Activated CD4-positive, alpha-beta T cell treated with anti-CD3 and anti-CD28 coated beads, Interleukin-2, amount 50 U/mL, for 48 hours (primary cell): ENCODE measurements at regions not wholly inside any gene's neighbourhood (a gene's known extent, or its start where the extent isn't known, plus 50 kb on each side); places are given as distances from the start of the nearest gene placed in this dataset.
"Not testable (repeated sequence)": the region's sequence is repeated elsewhere in the genome, so short reads cannot be mapped to it uniquely, and the experiment has no call there.

Experiments
- DNase-seq, 2 experiments: peaks; one replicate each; pipeline ENCODE4 v3.0.0-alpha.2; 2020

DNA sequence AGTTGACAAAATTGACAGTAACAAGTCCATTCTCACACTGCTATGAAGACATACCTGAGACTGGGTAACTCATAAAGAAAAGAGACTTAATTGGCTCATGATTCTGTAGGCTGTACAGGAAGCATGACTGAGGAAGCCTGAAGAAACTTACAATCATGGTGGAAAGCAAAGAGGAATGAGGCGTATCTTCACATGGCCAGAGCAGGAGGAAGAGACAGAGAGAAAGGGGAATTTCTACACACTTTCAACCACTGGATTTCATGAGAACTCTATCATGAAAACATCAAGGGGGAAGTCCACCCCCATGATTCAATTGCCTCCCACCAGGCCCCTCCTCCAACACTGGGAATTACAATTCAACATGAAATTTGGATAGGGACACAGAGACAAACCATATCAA, 758.4 kb upstream of the SLITRK1 start:
- DNase-seq = no peak

DNA sequence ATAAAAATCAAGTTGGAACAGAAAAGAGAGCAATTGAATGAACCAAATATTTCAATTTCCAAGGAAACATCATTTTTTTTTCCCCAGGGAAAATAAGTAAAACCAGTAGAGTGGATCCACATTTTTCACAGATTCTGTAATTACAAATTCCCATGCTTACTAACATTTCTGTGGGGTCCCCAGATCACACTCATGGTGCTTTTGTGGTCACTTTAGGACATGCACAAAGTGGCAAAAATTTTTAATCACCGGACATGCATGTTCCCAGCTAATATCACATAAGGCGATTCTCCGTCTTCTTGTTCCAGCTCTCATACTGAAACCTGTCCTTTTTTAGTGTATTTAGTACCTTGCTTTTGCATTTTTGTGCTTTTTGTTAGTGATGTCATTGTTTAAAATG, 748.2 kb upstream of the SLITRK1 start:
- no peak for DNase-seq

DNA sequence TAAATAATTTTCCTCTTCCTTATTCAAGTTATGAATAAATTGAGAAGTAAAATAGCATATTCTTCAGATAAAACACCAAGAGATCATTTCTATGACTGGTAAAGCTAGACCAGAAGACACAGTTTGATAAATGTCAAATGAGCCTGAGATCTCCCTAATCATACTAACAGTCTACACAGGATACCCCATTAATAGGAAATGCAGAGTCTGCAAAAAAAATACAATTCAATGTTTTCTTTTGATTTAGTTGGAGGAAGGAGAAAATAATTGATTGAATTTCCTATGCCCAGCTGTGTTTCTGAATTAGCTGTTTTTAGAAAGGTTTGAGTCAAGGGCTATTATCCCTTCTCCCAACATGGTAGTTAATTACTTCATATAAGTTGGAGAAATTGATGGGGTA, 734.6 kb upstream of the SLITRK1 start:
- no peak for DNase-seq

DNA sequence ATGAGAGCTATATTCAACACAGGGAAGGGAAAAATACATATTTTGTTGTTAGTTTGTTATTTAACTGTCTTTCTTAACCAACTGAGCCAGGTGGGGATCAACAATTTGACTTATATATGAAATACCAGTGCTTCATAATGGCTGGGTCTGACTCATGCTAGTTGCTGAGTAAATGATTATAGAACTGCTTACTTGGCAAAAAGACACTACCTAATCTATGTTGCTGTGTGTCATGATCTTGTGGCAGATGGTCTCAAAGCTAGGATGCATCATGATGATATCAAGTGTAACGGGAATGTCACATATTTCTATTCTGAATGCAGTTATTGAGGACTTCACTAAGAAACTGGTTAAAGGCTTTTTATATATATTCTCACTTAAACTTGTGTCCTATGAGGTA, 727.4 kb upstream of the SLITRK1 start:
- no peak for DNase-seq

DNA sequence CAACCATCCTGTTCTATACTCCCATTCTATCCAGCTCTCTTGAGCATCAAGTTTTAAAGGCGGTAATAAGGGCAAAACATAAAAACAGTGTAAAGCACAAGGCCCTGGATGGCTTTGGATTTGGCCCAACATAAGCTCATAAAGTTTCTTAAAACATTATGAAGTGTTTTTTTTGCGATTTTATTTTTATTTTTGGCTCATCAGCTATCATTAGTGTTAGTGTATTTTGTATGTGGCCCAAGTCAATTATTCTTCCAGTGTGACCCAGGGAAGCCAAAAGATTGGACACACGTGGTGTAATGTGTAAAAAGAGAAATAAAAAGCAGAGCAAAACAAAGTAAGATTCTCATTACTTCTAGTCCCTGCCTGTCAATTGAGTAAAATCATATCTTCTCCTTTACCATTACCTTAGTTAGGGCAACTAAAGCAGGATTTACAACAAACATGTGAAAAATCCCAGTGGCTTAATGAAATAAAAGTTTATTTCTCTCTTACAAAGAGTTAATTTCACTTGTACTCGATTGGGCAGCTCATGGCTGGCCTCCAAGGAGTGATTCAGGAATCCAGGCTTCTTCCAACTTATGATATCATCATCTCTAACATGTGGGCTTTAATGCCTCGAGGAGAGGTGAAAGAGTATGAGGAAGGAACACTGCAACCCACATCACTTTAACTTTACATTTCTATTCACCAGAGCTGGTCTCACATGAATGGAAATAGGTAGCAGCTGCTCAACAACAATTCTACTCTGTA, 725.2 kb upstream of the SLITRK1 start:
- no peak for DNase-seq

DNA sequence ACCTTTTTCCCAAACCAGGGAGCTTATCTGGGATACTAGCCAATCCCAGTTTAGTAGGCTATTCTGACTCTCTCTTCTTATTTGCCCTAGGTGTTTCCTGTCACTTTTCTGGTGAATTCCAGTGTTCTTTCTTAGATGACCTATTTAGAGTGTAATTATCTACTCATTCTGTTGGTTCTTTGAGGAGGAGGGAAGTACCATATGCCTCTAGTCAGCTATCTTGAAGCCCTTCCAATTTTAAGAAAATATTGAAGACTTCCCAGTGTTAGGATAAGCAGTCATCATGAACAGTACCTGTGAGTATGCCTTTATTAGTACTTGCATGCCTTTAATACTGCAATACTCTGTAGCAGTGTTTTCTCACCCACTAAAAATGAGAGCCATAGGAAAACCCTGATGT, 724.3 kb upstream of the SLITRK1 start:
- no peak for DNase-seq

DNA sequence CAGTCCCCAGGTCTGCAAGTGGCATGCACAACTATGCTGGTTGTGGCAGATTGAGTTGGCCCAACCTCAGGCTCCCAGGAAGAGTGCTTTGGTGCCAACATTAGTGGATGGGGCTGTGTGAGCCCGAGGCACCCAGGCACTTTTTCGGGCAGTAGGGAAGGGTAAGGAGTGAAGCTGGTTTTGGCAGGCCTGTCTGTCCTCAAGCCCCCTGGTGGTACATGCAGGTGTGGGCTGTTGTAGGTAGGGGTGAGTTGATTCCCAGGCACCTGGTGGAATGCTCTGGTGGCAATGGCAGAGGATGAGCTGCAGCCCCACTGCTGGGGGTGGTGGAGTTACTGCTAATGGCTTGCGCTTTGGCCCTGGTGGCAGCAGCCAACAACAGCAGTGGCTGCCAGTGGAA, 723.7 kb upstream of the SLITRK1 start:
- DNase-seq = no peak

DNA sequence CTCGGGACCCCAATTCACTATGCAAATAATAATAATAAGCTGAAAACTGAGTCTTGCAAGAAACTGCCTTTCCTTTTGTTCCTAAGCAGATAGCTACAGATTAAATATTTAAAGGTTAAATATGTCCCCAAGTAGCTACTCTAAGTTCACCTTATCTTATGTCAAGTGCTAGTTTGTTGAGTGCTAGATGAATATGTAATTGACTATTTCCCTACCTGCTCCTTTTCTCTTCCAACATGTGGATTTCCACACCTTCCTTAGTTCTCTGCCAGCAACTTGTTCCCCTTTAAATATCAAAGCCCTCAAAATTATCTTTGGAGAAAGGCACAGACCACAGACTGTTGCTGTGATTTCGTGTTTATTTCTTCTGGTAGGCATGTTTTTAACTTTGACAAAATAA, 709.2 kb upstream of the SLITRK1 start:
- no peak for DNase-seq

DNA sequence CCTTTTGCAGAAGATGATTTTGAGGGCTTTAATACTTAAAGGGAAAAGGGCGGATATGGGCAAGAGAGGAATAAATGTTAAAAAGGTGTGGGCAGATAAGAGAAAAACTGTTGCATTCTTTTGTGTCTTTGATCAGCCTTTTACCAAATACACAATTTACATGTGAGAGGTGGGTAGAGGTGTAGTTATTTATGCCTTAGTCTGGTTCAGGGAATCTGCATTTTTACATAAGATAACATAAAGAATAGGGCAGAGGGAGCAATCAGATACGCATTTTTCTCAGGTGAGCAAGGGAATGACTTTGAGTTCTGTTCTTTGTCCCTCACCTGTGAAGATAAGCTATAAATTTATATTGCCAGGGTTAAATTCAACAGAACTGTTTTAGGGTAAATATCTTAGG, 708.4 kb upstream of the SLITRK1 start:
- no peak for DNase-seq

DNA sequence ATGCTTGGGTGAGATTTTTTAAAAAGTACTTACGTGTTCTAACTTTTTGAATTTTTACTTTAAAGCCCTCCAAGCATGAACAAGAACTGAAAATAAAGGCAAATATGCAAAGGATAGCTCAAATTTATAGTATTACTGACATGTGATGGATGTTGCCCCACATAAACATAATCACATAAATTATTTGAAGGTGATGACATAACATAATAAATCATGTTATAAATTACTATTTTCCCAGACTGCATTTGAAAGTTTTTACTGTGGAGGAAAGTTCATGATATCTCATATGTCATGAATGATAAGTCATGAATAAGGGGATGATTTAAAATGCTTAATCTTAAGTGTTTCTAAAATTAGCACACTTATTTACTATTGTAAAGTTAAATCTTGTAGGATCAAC, 705.7 kb upstream of the SLITRK1 start:
- no peak for DNase-seq

DNA sequence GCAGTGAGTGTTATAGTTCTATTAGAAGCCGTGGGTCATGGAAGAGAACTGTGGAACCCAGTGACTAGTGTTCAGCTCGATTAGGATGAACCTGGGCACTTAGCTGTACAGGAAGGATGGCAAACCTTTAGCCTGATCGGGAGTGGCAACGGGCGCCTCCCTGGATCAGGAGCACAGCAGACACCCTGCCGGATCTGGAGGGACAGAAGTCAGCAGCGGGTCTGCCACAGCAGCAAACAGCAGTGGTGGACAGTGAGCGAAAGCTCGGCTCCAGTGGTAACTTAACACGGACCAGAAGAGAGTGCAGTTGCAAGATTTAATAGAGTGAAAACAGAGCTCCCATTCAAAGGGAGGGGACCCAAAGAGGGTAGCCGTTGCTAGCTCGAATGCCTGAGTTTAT, 697.6 kb upstream of the SLITRK1 start:
- not testable (repeated sequence) for DNase-seq

DNA sequence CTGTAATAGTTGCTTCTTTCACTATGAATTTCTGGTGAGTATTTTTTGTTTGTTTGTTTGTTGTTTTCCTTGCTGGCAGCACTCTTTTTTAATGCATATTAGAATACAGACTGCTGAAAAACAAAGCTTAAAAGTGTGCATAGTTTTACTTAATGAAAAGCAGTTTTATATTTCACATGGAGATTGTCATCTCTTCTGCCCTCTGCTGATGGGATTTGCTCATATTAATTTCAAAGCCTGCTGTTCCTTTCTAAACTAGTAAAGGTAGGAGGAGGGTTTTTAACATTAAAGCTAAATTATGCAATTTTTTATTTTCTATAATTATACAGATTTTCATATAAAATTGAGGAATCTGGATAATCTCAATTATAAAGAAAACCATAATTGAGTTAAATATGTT, 692.6 kb upstream of the SLITRK1 start:
- no peak for DNase-seq

DNA sequence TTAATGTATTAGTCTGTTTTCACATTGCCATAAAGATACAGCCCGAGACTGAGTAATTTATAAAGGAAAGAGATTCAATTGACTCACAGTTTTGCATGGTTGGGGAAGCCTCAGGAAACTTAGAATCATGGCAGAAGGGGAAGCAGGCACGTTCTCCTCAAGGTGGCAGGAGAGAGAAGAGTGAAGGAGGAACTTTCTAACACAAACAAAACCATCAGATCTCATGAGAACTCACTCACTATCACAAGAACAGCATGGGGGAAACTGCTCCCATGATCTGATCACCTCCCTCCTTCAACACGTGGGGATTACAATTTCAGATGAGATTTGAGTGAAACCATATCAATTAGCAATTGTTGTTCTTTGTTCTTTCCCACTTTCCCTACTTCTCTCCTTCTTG, 689.0 kb upstream of the SLITRK1 start:
- DNase-seq = no peak

DNA sequence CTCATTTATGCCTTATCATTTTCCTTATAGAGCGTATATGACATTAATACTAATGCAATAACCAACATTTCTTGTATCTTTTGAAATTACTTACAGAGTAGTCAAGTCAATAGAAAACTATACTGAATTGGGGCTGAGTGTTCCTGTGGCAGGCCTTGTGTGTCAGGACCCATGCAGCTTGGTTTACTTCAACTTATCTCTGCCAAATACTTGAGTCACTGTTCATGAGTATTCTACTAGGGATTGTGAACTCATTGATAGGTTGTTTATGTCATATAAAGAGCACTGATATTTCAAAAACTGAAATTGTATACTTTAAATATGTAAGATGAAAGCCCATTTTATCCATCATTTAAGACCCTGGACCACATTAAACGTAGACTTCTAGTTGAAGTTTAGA, 688.6 kb upstream of the SLITRK1 start:
- DNase-seq = no peak

DNA sequence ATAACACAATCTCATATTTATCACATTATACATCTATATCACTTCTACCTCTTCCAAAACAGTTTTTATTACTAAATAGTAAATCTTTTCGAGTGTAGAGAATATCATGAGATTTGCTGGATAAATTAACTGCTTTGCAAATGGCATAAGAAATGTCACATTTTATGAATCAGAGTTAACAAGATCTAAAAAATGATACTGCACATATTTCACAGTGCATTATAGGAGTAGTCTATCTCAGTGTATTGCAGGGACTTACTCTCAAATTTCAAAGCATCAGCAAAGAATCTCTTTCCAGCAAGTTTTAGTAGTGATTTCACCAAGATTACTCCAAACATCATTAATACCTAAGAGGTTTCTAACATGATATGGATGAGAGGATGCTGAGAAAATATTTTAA, 687.1 kb upstream of the SLITRK1 start:
- no peak for DNase-seq

DNA sequence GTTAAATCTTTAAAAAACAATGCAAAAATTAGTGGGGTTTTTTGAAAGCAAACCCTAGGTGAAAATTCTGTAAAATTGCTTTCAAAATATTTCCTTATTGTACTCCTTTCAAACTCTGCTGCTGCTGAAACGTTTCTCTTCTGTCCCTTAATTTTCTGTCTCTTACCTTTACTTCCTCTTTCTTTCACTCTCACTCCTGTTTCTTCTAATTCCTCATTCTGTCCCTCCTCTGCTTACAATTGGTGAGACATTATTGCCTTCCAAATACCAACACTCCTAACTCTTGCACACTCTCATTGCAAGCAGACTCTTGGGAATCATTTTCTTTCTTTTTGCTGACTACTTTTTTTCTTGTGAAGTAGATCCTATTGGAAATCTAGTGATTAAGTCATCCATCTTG, 685.6 kb upstream of the SLITRK1 start:
- no peak for DNase-seq

DNA sequence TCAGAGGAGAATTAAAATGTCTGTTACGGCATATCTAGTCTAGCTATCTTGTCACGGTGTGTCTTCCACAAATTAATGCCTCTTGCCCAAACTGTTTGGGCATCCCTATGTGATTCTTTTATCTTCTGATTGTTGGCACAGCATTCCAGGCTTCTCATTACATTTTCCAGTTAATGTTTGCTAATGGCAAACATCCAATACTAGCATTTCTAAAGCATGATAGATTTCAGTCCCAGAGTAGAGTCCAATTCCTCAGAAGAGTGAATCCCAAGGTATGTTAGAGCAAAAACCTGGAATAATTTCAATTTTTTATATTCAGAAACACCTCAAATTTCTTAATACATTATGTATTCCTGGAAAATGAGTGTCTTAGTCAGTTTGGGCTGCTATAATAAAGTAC, 684.5 kb upstream of the SLITRK1 start:
- no peak for DNase-seq

DNA sequence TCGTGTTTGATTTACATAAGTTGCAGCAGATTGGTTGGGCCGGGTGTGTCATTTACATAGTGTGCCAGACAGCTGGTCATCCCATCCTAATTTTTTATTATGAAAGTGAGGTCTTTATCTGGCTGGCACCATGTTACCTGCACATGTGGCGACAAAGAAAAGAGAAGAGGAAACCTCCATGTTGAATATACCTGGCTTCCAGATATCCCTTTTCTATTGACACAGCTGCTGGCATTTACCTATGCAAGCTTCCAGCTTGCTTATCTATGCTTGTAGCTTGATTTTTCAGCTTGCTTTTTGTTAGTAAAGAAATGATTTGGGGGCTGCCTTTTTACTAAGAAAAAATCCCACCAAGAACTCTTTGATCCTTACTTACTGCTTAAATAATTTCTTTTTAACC, 681.3 kb upstream of the SLITRK1 start:
- no peak for DNase-seq

DNA sequence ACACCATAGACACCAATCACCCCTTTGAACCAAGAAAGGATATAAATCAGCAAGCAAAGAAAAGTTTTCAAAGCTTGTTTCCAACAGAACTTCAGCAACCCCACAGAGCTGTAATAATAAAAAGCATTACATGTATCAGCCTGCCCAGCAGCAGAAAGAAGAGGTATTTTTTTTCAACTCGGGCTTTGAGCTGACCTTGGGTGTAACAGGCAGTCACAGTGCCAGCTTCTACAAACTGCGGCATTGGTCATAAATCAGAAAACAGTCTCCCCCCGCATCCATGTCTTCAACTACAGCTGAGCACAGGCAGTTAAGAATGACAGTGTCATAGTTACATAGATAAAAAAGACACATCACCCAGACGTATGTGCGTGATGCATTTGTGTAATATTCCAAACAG, 671.0 kb upstream of the SLITRK1 start:
- DNase-seq = no peak

DNA sequence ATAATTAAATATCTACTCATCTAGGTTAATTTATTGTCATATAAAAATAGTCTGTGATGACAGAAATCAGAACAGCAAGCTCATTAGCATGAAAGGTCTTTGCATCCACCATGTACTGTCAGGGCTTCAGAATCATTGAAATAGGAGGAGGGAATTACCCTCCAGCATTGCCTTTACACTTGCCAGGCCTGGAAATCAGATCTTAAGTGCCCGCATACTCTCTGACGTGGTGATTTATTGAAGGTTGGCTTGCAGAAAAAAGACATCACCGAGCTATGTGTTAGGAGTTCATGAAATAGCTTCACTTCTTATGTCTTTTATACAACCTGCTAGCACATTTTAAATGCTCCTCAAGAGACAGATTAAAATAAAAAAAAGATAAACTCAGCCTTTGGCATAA, 661.7 kb upstream of the SLITRK1 start:
- no peak for DNase-seq

DNA sequence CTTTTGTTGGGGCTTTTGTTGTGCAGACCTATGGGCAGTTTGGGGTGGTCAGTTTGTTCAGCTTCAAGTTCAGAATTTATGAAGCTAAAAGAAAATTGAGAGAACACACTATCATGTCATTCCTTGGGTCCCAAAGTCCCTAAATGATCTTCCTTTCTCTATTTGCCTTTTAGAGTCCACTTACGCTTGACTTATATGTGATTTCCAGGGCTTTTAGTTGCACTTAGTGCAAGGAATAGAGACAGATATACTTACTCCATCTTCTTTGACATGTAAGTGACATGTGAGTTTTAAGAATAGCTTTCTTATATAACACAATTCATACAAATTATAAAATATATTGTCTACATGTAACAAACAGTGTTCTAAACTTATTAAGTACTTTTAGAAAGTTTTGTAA, 660.1 kb upstream of the SLITRK1 start:
- DNase-seq = no peak

DNA sequence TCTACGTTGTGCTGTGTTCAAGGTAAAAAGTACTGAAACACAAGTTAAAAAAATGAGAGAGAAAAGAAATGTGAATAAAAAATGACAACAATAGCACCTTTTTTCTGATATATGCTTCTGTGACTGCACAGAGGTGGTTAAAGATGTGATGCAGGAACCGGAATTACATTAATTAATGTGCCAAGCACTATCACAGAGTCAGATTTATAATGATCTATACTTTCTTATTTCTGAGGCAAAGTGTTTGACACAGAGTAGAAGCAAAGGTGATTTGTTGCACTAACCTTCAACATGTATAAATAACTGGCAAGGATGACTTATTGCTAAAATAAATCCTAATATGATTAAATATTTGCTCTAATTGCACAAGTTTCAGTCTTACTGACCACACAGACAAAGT, 654.6 kb upstream of the SLITRK1 start:
- no peak for DNase-seq

DNA sequence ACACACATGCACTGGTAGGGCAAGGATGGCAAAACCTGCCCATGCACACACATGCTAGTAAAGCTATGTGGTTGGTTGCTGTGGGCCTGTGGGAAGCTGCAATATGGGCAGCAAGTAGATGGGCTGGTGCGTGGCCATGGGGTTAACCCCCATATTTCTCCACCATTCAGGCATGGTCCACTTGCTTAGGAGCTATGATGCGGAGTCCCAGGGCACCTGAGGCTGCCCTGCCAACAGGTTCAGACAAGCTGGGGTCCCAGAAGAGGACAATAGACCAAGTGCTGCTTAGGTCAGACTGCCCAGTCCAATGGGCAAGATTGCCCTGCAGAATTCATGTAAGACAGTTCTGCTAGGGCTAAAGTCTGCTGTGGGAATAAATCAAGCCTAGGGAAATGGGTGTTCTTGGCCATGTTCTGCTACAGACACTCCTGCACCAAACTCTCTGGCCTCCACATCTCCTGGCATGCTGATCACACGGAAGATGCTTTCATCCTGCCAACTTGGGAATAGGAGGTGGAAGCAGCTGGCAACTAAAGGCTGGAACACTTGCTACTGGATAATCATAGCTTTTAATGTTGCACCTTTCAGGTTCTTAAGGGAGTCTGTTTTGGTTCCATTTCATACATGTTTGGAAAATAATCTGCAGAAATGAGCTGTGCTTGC, 646.3 kb upstream of the SLITRK1 start:
- no peak for DNase-seq

DNA sequence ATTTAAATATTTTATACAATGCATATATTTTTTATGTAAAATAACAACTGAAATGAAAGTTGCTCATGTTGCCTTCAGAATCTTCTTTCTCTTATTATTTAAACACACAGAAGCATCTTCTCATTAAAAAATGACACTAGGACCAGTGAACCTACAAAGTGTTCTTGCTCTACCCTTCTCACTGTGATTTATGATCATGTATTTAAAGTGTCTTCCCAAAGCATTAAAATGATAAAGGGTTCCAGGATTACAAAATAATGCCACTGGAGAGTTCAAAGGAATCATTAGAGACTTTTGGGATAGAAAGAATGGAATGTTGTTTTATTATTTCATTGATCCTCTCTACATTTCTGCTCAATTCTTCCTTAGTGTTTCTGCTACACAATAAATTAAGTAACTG, 643.6 kb upstream of the SLITRK1 start:
- no peak for DNase-seq

DNA sequence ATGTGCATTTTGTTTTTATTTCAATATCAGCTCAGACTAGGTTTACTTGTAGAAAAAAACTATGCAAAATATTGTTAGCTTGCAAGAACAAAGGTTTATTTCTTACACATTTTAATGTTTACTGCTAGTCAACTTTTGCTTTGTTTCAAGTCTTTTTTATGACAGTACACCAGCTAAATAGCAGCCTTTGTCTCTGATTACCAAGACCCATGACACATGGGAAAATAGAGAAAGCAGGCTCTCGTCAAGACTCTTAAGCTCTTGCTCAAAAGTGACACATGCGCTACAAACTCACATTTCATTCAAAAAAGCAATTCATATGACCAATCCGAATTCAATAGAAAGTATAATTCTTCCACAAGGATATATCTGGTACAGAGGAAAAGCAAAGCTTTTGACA, 642.3 kb upstream of the SLITRK1 start:
- no peak for DNase-seq
